Hepatocyte (in vitro differentiated cells): ENCODE measurements at regions not wholly inside any gene's neighbourhood (a gene's known extent, or its start where the extent isn't known, plus 50 kb on each side); places are given as distances from the start of the nearest gene placed in this dataset.

Experiments
- DNase-seq: peaks from one replicate; pipeline ENCODE4 v3.0.0-alpha.2; 2016; ENCODE audit warnings: low spot score
- H2AFZ ChIP-seq: fragments of 200-600 bp; sonication (generic); 2 replicates; pipeline ENCODE4 v1.6.0; 2016; ENCODE audit warnings: antibody characterized with exemption, mild to moderate bottlenecking
- H3K27ac ChIP-seq: fragments of 200-600 bp; sonication (generic); 2 replicates; pipeline ENCODE4 v1.5.1; 2016; ENCODE audit warnings: mild to moderate bottlenecking
- H3K27me3 ChIP-seq: fragments of 200-600 bp; sonication (generic); 2 replicates; pipeline ENCODE4 v1.6.1; 2016
- H3K36me3 ChIP-seq: fragments of 200-600 bp; sonication (generic); replicated peaks from 2 replicates; pipeline ENCODE4 v1.5.1; 2016; ENCODE audit warnings: low read depth; ENCODE audit not compliant: insufficient read depth
- H3K4me1 ChIP-seq: fragments of 200-600 bp; sonication (generic); 2 replicates; pipeline ENCODE4 v1.5.1; 2016; ENCODE audit warnings: mild to moderate bottlenecking, moderate library complexity; ENCODE audit not compliant: insufficient read depth
- H3K4me2 ChIP-seq: fragments of 200-600 bp; sonication (generic); 2 replicates; pipeline ENCODE4 v1.6.0; 2016
- H3K4me3 ChIP-seq: fragments of 200-600 bp; sonication (generic); 2 replicates; pipeline ENCODE4 v1.5.1; 2016; ENCODE audit warnings: mild to moderate bottlenecking
- H3K79me2 ChIP-seq: fragments of 200-600 bp; sonication (generic); 2 replicates; pipeline ENCODE4 v1.6.0; 2017; ENCODE audit warnings: mild to moderate bottlenecking
- H3K9me2 ChIP-seq: fragments of 200-600 bp; sonication (generic); replicated peaks from 2 replicates; pipeline ENCODE4 v1.6.0; 2017; ENCODE audit warnings: mild to moderate bottlenecking; ENCODE audit not compliant: insufficient read depth
- H3K9me3 ChIP-seq: fragments of 200-600 bp; sonication (generic); 2 replicates; pipeline ENCODE4 v1.5.1; 2016; ENCODE audit warnings: low read depth, mild to moderate bottlenecking
- H4K20me1 ChIP-seq: fragments of 200-600 bp; sonication (generic); 2 replicates; pipeline ENCODE4 v1.6.0; 2016; ENCODE audit warnings: mild to moderate bottlenecking; ENCODE audit not compliant: insufficient read depth, poor library complexity, severe bottlenecking
- CTCF ChIP-seq: fragments of 200-600 bp; sonication (generic); IDR thresholded peaks from 2 replicates; pipeline ENCODE4 v1.5.1; 2016; ENCODE audit warnings: antibody characterized with exemption, mild to moderate bottlenecking; ENCODE audit not compliant: poor library complexity
- EZH2 ChIP-seq: fragments of 200-600 bp; sonication (generic); IDR thresholded peaks from 2 replicates; pipeline ENCODE4 v1.6.1; 2016; ENCODE audit warnings: antibody characterized with exemption, mild to moderate bottlenecking, borderline replicate concordance
- EZH2phosphoT487 ChIP-seq: fragments of 200-600 bp; sonication (generic); IDR thresholded peaks from one replicate; pipeline ENCODE4 v1.6.1; 2018; ENCODE audit warnings: antibody characterized with exemption, mild to moderate bottlenecking, low read depth, moderate library complexity; ENCODE audit not compliant: unreplicated experiment, severe bottlenecking
- WGBS: methylation state at CpG from one replicate; pipeline ENCODE4 v1.1.6; 2016; ENCODE audit warnings: low lambda C conversion rate; ENCODE audit errors: missing lambda C conversion rate; 5-methylcytosine and 5-hydroxymethylcytosine counted together

GRCh38 chr18:51288582-51288981 lies 91.1 kb upstream of the MEX3C start:
- no peaks in the 10 kb centered on the region for H4K20me1 ChIP-seq
- no peak overlapping the region for H3K4me3 ChIP-seq
- no peak for DNase-seq
- H2AFZ ChIP-seq = no peak overlapping the region
- 91% methylated on average over 3 of the region's 3 CpGs for WGBS
- no peak overlapping the region for H3K4me2 ChIP-seq
- H3K9me2 ChIP-seq = no peaks in the 10 kb centered on the region
- no peaks in the 10 kb centered on the region for H3K4me1 ChIP-seq
- no peaks in the 10 kb centered on the region for H3K36me3 ChIP-seq
- H3K27me3 ChIP-seq = no peaks in the 10 kb centered on the region
- TF ChIP-seq EZH2 = no peak
- no peak for TF ChIP-seq EZH2phosphoT487
- TF ChIP-seq CTCF = no peak
- no peaks in the 10 kb centered on the region for H3K9me3 ChIP-seq
- H3K27ac ChIP-seq = no peak overlapping the region
- no peaks in the 10 kb centered on the region for H3K79me2 ChIP-seq

- Histone ChIP-seq H3K4me2 (no peak overlapping the region), H3K4me3 (no peak overlapping the region), H3K9me2 (no peaks in the 10 kb centered on the region), H3K9me3 (no peaks in the 10 kb centered on the region), H3K4me1 (no peaks in the 10 kb centered on the region), H2AFZ (no peak overlapping the region), H3K27me3 (no peaks in the 10 kb centered on the region), H3K79me2 (no peaks in the 10 kb centered on the region), H4K20me1 (no peaks in the 10 kb centered on the region), H3K36me3 (no peaks in the 10 kb centered on the region), H3K27ac (no peak overlapping the region)
- no peak for DNase-seq
- WGBS = 92% methylated on average over 2 of the region's 2 CpGs
- TF ChIP-seq EZH2phosphoT487 (no peak), EZH2 (no peak), CTCF (no peak)
These were observed 93.4 kb upstream of the MEX3C start for GRCh38 chr18:51290860-51291259.

- H3K27ac ChIP-seq = no peak overlapping the region
- TF ChIP-seq EZH2phosphoT487 (no peak), CTCF (no peak), EZH2 (no peak)
- H4K20me1 ChIP-seq = no peaks in the 10 kb centered on the region
- no peak overlapping the region for H2AFZ ChIP-seq
- 74% methylated on average over 3 of the region's 3 CpGs for WGBS
- no peaks in the 10 kb centered on the region for H3K36me3 ChIP-seq
- no peak overlapping the region for H3K4me3 ChIP-seq
- no peak overlapping the region for H3K4me2 ChIP-seq
- no peaks in the 10 kb centered on the region for H3K9me3 ChIP-seq
- no peaks in the 10 kb centered on the region for H3K79me2 ChIP-seq
- H3K9me2 ChIP-seq = no peaks in the 10 kb centered on the region
- H3K4me1 ChIP-seq = no peaks in the 10 kb centered on the region
- no peaks in the 10 kb centered on the region for H3K27me3 ChIP-seq
- DNase-seq = no peak
These were observed 103.4 kb upstream of the MEX3C start for GRCh38 chr18:51300912-51301311.

GRCh38 chr18:51301376-51301775 lies 103.9 kb upstream of the MEX3C start:
- H3K4me2 ChIP-seq = no peak overlapping the region
- TF ChIP-seq CTCF (no peak), EZH2phosphoT487 (no peak), EZH2 (no peak)
- no peak overlapping the region for H3K4me3 ChIP-seq
- H3K79me2 ChIP-seq = no peaks in the 10 kb centered on the region
- H2AFZ ChIP-seq = no peak overlapping the region
- H3K27ac ChIP-seq = no peak overlapping the region
- H3K36me3 ChIP-seq = no peaks in the 10 kb centered on the region
- 88% methylated on average over 3 of the region's 3 CpGs for WGBS
- H4K20me1 ChIP-seq = no peaks in the 10 kb centered on the region
- H3K27me3 ChIP-seq = no peaks in the 10 kb centered on the region
- DNase-seq = no peak
- H3K9me2 ChIP-seq = no peaks in the 10 kb centered on the region
- no peaks in the 10 kb centered on the region for H3K4me1 ChIP-seq
- H3K9me3 ChIP-seq = no peaks in the 10 kb centered on the region
